Hepatocyte (in vitro differentiated cells): ENCODE measurements at regions not wholly inside any gene's neighbourhood (a gene's known extent, or its start where the extent isn't known, plus 50 kb on each side); places are given as distances from the start of the nearest gene placed in this dataset.

Experiments
- DNase-seq: peaks from one replicate; pipeline ENCODE4 v3.0.0-alpha.2; 2016; ENCODE audit warnings: low spot score
- H2AFZ ChIP-seq: fragments of 200-600 bp; sonication (generic); 2 replicates; pipeline ENCODE4 v1.6.0; 2016; ENCODE audit warnings: antibody characterized with exemption, mild to moderate bottlenecking
- H3K27ac ChIP-seq: fragments of 200-600 bp; sonication (generic); 2 replicates; pipeline ENCODE4 v1.5.1; 2016; ENCODE audit warnings: mild to moderate bottlenecking
- H3K27me3 ChIP-seq: fragments of 200-600 bp; sonication (generic); 2 replicates; pipeline ENCODE4 v1.6.1; 2016
- H3K36me3 ChIP-seq: fragments of 200-600 bp; sonication (generic); replicated peaks from 2 replicates; pipeline ENCODE4 v1.5.1; 2016; ENCODE audit warnings: low read depth; ENCODE audit not compliant: insufficient read depth
- H3K4me1 ChIP-seq: fragments of 200-600 bp; sonication (generic); 2 replicates; pipeline ENCODE4 v1.5.1; 2016; ENCODE audit warnings: mild to moderate bottlenecking, moderate library complexity; ENCODE audit not compliant: insufficient read depth
- H3K4me2 ChIP-seq: fragments of 200-600 bp; sonication (generic); 2 replicates; pipeline ENCODE4 v1.6.0; 2016
- H3K4me3 ChIP-seq: fragments of 200-600 bp; sonication (generic); 2 replicates; pipeline ENCODE4 v1.5.1; 2016; ENCODE audit warnings: mild to moderate bottlenecking
- H3K79me2 ChIP-seq: fragments of 200-600 bp; sonication (generic); 2 replicates; pipeline ENCODE4 v1.6.0; 2017; ENCODE audit warnings: mild to moderate bottlenecking
- H3K9me2 ChIP-seq: fragments of 200-600 bp; sonication (generic); replicated peaks from 2 replicates; pipeline ENCODE4 v1.6.0; 2017; ENCODE audit warnings: mild to moderate bottlenecking; ENCODE audit not compliant: insufficient read depth
- H3K9me3 ChIP-seq: fragments of 200-600 bp; sonication (generic); 2 replicates; pipeline ENCODE4 v1.5.1; 2016; ENCODE audit warnings: low read depth, mild to moderate bottlenecking
- H4K20me1 ChIP-seq: fragments of 200-600 bp; sonication (generic); 2 replicates; pipeline ENCODE4 v1.6.0; 2016; ENCODE audit warnings: mild to moderate bottlenecking; ENCODE audit not compliant: insufficient read depth, poor library complexity, severe bottlenecking
- CTCF ChIP-seq: fragments of 200-600 bp; sonication (generic); IDR thresholded peaks from 2 replicates; pipeline ENCODE4 v1.5.1; 2016; ENCODE audit warnings: antibody characterized with exemption, mild to moderate bottlenecking; ENCODE audit not compliant: poor library complexity
- EZH2 ChIP-seq: fragments of 200-600 bp; sonication (generic); IDR thresholded peaks from 2 replicates; pipeline ENCODE4 v1.6.1; 2016; ENCODE audit warnings: antibody characterized with exemption, mild to moderate bottlenecking, borderline replicate concordance
- EZH2phosphoT487 ChIP-seq: fragments of 200-600 bp; sonication (generic); IDR thresholded peaks from one replicate; pipeline ENCODE4 v1.6.1; 2018; ENCODE audit warnings: antibody characterized with exemption, mild to moderate bottlenecking, low read depth, moderate library complexity; ENCODE audit not compliant: unreplicated experiment, severe bottlenecking
- WGBS: methylation state at CpG from one replicate; pipeline ENCODE4 v1.1.6; 2016; ENCODE audit warnings: low lambda C conversion rate; ENCODE audit errors: missing lambda C conversion rate; 5-methylcytosine and 5-hydroxymethylcytosine counted together

GRCh38 chr6:153927867-153928266 is 111.2 kb upstream of the OPRM1 start:
- Histone ChIP-seq H3K4me3 (no peak overlapping the region), H3K4me1 (no peaks in the 10 kb centered on the region), H3K27ac (no peak overlapping the region), H3K9me3 (no peaks in the 10 kb centered on the region), H3K36me3 (no peaks in the 10 kb centered on the region), H3K4me2 (no peak overlapping the region), H3K9me2 (no peaks in the 10 kb centered on the region), H3K79me2 (no peaks in the 10 kb centered on the region), H2AFZ (no peak overlapping the region), H3K27me3 (no peaks in the 10 kb centered on the region), H4K20me1 (no peaks in the 10 kb centered on the region)
- WGBS = 100% methylated on average over 1 of the region's 1 CpG
- no peak for DNase-seq
- no peak for TF ChIP-seq EZH2
- no peak for TF ChIP-seq CTCF
- TF ChIP-seq EZH2phosphoT487 = no peak

- TF ChIP-seq EZH2phosphoT487 (no peak), CTCF (no peak), EZH2 (no peak)
- 78% methylated on average over 8 of the region's 8 CpGs for WGBS
Measured at GRCh38 chr6:153898360-153899059, 140.5 kb upstream of the OPRM1 start.

GRCh38 chr6:153882411-153882810 is 156.6 kb upstream of the OPRM1 start:
- Histone ChIP-seq H3K4me3 (no peak overlapping the region), H3K36me3 (no peaks in the 10 kb centered on the region), H3K9me3 (peaks cover 5% of the 10 kb centered on the region), H3K4me1 (no peaks in the 10 kb centered on the region), H4K20me1 (no peaks in the 10 kb centered on the region), H3K27ac (no peak overlapping the region), H3K27me3 (no peaks in the 10 kb centered on the region), H3K79me2 (no peaks in the 10 kb centered on the region), H2AFZ (no peak overlapping the region), H3K9me2 (no peaks in the 10 kb centered on the region), H3K4me2 (no peak overlapping the region)
- DNase-seq = no peak
- no peak for TF ChIP-seq CTCF

More at GRCh38 chr6:153898360-153899059, 140.5 kb upstream of the OPRM1 start:
- H3K9me2 ChIP-seq = no peaks in the 10 kb centered on the region
- no peaks in the 10 kb centered on the region for H3K36me3 ChIP-seq
- no peak overlapping the region for H3K4me2 ChIP-seq
- no peak overlapping the region for H3K4me3 ChIP-seq
- no peaks in the 10 kb centered on the region for H3K4me1 ChIP-seq
- no peak for DNase-seq
- no peaks in the 10 kb centered on the region for H4K20me1 ChIP-seq
- no peaks in the 10 kb centered on the region for H3K27me3 ChIP-seq
- no peaks in the 10 kb centered on the region for H3K79me2 ChIP-seq
- no peaks in the 10 kb centered on the region for H3K9me3 ChIP-seq
- no peak overlapping the region for H2AFZ ChIP-seq
- no peak overlapping the region for H3K27ac ChIP-seq

GRCh38 chr6:153873541-153873940 is 165.5 kb upstream of the OPRM1 start:
- Histone ChIP-seq H3K36me3 (no peaks in the 10 kb centered on the region), H3K27me3 (no peaks in the 10 kb centered on the region), H3K79me2 (no peaks in the 10 kb centered on the region), H3K4me2 (no peak overlapping the region), H4K20me1 (no peaks in the 10 kb centered on the region), H2AFZ (no peak overlapping the region), H3K4me1 (no peaks in the 10 kb centered on the region), H3K27ac (no peak overlapping the region), H3K9me3 (no peaks in the 10 kb centered on the region), H3K4me3 (no peak overlapping the region), H3K9me2 (no peaks in the 10 kb centered on the region)
- TF ChIP-seq EZH2 (no peak), CTCF (no peak), EZH2phosphoT487 (no peak)
- DNase-seq = no peak
- 72% methylated on average over 3 of the region's 3 CpGs for WGBS
